ENCODE measurements at regions not wholly inside any gene's neighbourhood (a gene's known extent, or its start where the extent isn't known, plus 50 kb on each side); places are given as distances from the start of the nearest gene placed in this dataset.

GRCh38 chr20:40361916-40362315 is 327.1 kb downstream of the MAFB start:
- peaks cover 19% of the 10 kb centered on the region for H3K27me3 Mint-ChIP-seq
- no peaks in the 10 kb centered on the region for H3K36me3 Mint-ChIP-seq (ENCODE audit: insufficient read depth)
- no peak for DNase-seq (ENCODE audit: low spot score, unreplicated experiment)
- H3K4me3 Mint-ChIP-seq (ENCODE audit: low read depth) = no peak overlapping the region
- H3K27ac Mint-ChIP-seq = no peak overlapping the region
- no peaks in the 10 kb centered on the region for H3K4me1 Mint-ChIP-seq (ENCODE audit: low read depth)
- no peaks in the 10 kb centered on the region for H3K9me3 Mint-ChIP-seq (ENCODE audit: low read depth)
- TF ChIP-seq CTCF (IDR thresholded peaks at IDR 0.05; ENCODE audit: unreplicated experiment) = no peak

GRCh38 chr20:40359131-40359912 is 329.7 kb downstream of the MAFB start:
- Mint-ChIP-seq H3K4me3 (ENCODE audit: low read depth) (no peak overlapping the region), H3K4me1 (ENCODE audit: low read depth) (no peaks in the 10 kb centered on the region), H3K27me3 (peaks cover 30% of the 10 kb centered on the region), H3K36me3 (ENCODE audit: insufficient read depth) (no peaks in the 10 kb centered on the region), H3K27ac (no peak overlapping the region), H3K9me3 (ENCODE audit: low read depth) (no peaks in the 10 kb centered on the region)
- DNase-seq (ENCODE audit: low spot score, unreplicated experiment) = no peak
- no peak for TF ChIP-seq CTCF (IDR thresholded peaks at IDR 0.05; ENCODE audit: unreplicated experiment)

GRCh38 chr20:40354880-40355279 is 334.2 kb downstream of the MAFB start:
- no peak for TF ChIP-seq CTCF (IDR thresholded peaks at IDR 0.05; ENCODE audit: unreplicated experiment)
- DNase-seq (ENCODE audit: low spot score, unreplicated experiment) = no peak
- H3K27ac Mint-ChIP-seq = no peak overlapping the region
- no peaks in the 10 kb centered on the region for H3K9me3 Mint-ChIP-seq (ENCODE audit: low read depth)
- H3K36me3 Mint-ChIP-seq (ENCODE audit: insufficient read depth) = no peaks in the 10 kb centered on the region
- H3K4me3 Mint-ChIP-seq (ENCODE audit: low read depth) = no peak overlapping the region
- H3K4me1 Mint-ChIP-seq (ENCODE audit: low read depth) = peaks cover 2% of the 10 kb centered on the region
- H3K27me3 Mint-ChIP-seq = peaks cover 30% of the 10 kb centered on the region

- H3K4me3 Mint-ChIP-seq (ENCODE audit: low read depth) = no peak overlapping the region
Measured at GRCh38 chr20:40343390-40343789, 345.6 kb downstream of the MAFB start.

GRCh38 chr20:40341561-40341960 is 347.5 kb downstream of the MAFB start:
- Mint-ChIP-seq H3K27me3 (peaks cover 9% of the 10 kb centered on the region), H3K4me1 (ENCODE audit: low read depth) (no peaks in the 10 kb centered on the region), H3K27ac (no peak overlapping the region), H3K9me3 (ENCODE audit: low read depth) (peaks cover 18% of the 10 kb centered on the region), H3K36me3 (ENCODE audit: insufficient read depth) (peaks cover 1% of the 10 kb centered on the region), H3K4me3 (ENCODE audit: low read depth) (no peak overlapping the region)
- no peak for DNase-seq (ENCODE audit: low spot score, unreplicated experiment)
- no peak for TF ChIP-seq CTCF (IDR thresholded peaks at IDR 0.05; ENCODE audit: unreplicated experiment)

More at GRCh38 chr20:40343390-40343789, 345.6 kb downstream of the MAFB start:
- DNase-seq (ENCODE audit: low spot score, unreplicated experiment) = no peak
- H3K9me3 Mint-ChIP-seq (ENCODE audit: low read depth) = peaks cover 18% of the 10 kb centered on the region
- H3K27ac Mint-ChIP-seq = no peak overlapping the region
- no peak for TF ChIP-seq CTCF (IDR thresholded peaks at IDR 0.05; ENCODE audit: unreplicated experiment)
- H3K27me3 Mint-ChIP-seq = peaks cover 4% of the 10 kb centered on the region
- peaks cover 1% of the 10 kb centered on the region for H3K36me3 Mint-ChIP-seq (ENCODE audit: insufficient read depth)
- H3K4me1 Mint-ChIP-seq (ENCODE audit: low read depth) = no peaks in the 10 kb centered on the region

Data from progenitor cell of endocrine pancreas (in vitro differentiated cells).